Right lobe of liver (tissue), 4 donors: ENCODE measurements at regions not wholly inside any gene's neighbourhood (a gene's known extent, or its start where the extent isn't known, plus 50 kb on each side); places are given as distances from the start of the nearest gene placed in this dataset.

Experiments
- POLR2A ChIP-seq: fragments of 450-650 bp; IDR thresholded peaks from one replicate; pipeline ENCODE4 v1.6.1; 2017; ENCODE audit warnings: antibody characterized with exemption, mild to moderate bottlenecking
- TF ChIP-seq, protein P1 (sequence below), 4 donors: fragments of 200-600 bp in 3 of 4; fragments of 450-650 bp in 1 of 4; IDR thresholded peaks; one replicate each; pipeline versions ENCODE4 v1.5.1 to v1.8.0; 2016 to 2022; ENCODE audit warnings: antibody characterized with exemption in 4 of 4, mild to moderate bottlenecking in 2 of 4
- donor health status: DM: no; HTN: no; CAD: no.
- donor health status: DM: no; HTN: no; CAD: no.
- donor health status: DM: no; HTN: yes; CAD: no.

DNA sequence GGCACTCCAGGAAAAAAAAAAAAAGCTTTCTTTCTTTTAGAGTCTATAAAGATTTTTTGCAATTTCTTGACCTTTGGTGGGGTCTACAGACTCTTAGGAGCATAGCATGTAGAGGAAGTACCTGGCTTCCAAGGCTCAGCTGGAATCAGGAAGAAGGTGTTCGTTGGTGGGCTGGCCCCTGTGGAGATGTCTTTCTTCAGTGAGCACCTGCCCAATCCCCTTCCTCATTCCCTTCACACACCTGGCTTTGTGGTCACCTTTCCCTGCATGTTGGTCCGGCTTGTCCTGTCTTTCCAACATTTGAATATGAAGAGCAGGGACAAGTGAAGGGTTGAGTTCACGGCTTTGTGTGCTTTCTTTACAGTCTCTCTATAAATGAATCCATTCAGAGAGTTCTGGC is 352.4 kb downstream of the HAPSTR1 start:
- TF ChIP-seq, protein P1, sequence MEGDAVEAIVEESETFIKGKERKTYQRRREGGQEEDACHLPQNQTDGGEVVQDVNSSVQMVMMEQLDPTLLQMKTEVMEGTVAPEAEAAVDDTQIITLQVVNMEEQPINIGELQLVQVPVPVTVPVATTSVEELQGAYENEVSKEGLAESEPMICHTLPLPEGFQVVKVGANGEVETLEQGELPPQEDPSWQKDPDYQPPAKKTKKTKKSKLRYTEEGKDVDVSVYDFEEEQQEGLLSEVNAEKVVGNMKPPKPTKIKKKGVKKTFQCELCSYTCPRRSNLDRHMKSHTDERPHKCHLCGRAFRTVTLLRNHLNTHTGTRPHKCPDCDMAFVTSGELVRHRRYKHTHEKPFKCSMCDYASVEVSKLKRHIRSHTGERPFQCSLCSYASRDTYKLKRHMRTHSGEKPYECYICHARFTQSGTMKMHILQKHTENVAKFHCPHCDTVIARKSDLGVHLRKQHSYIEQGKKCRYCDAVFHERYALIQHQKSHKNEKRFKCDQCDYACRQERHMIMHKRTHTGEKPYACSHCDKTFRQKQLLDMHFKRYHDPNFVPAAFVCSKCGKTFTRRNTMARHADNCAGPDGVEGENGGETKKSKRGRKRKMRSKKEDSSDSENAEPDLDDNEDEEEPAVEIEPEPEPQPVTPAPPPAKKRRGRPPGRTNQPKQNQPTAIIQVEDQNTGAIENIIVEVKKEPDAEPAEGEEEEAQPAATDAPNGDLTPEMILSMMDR (IDR thresholded peaks at IDR 0.05) = no peak
- TF ChIP-seq POLR2A = no peak
